ENCODE measurements at regions not wholly inside any gene's neighbourhood (a gene's known extent, or its start where the extent isn't known, plus 50 kb on each side); places are given as distances from the start of the nearest gene placed in this dataset.

GRCh38 chr10:130243015-130243414, 106.8 kb downstream of the GLRX3 start:
- WGBS, 2 donors: 71 to 77% methylated on average over 3 of the region's 3 CpGs
- no peak overlapping the region for H3K27ac ChIP-seq
- intact Hi-C loops (cut with DNase I): no loop called here
- no peaks in the 10 kb centered on the region for H3K27me3 ChIP-seq
- no peak overlapping the region for H3K4me3 ChIP-seq
- no peaks in the 10 kb centered on the region for H3K36me3 ChIP-seq
- TF ChIP-seq POLR2A (IDR thresholded peaks at IDR 0.05) (no peak), CTCF (IDR thresholded peaks at IDR 0.05) (no peak)
- peaks cover 0 to 20% (median 0%) of the 10 kb centered on the region in 3 donors for H3K9me3 ChIP-seq
- H3K4me1 ChIP-seq: no peaks in the 10 kb centered on the region
- no peak for DNase-seq

- Histone ChIP-seq H3K27ac (no peak overlapping the region), H3K27me3 (no peaks in the 10 kb centered on the region), H3K4me1 (no peaks in the 10 kb centered on the region), H3K4me3 (no peak overlapping the region), H3K36me3 (no peaks in the 10 kb centered on the region), H3K9me3 (peaks cover 0 to 20% (median 0%) of the 10 kb centered on the region in 3 donors)
- no peak for DNase-seq
- intact Hi-C loops (cut with DNase I): no loop called here
- no peak for TF ChIP-seq POLR2A (IDR thresholded peaks at IDR 0.05)
- TF ChIP-seq CTCF (IDR thresholded peaks at IDR 0.05): no peak
- 80 to 85% methylated on average over 14 to 15 of the region's 16 CpGs for WGBS, 2 donors
Measured at GRCh38 chr10:130244031-130244927, 108.1 kb downstream of the GLRX3 start.

GRCh38 chr10:130244928-130245495, 108.8 kb downstream of the GLRX3 start:
- H3K27me3 ChIP-seq: no peaks in the 10 kb centered on the region
- DNase-seq: no peak
- no peak overlapping the region for H3K4me3 ChIP-seq
- no peak for TF ChIP-seq CTCF (IDR thresholded peaks at IDR 0.05)
- no peak for TF ChIP-seq POLR2A (IDR thresholded peaks at IDR 0.05)
- no peaks in the 10 kb centered on the region for H3K36me3 ChIP-seq
- no peak overlapping the region for H3K27ac ChIP-seq
- peaks cover 0 to 20% (median 0%) of the 10 kb centered on the region in 3 donors for H3K9me3 ChIP-seq
- H3K4me1 ChIP-seq: no peaks in the 10 kb centered on the region
- 55 to 69% methylated on average over 5 of the region's 8 CpGs for WGBS, 2 donors
- intact Hi-C loops (cut with DNase I): no loop called here

- Histone ChIP-seq H3K36me3 (no peaks in the 10 kb centered on the region), H3K4me1 (no peaks in the 10 kb centered on the region), H3K4me3 (no peak overlapping the region), H3K9me3 (peaks cover 0 to 15% (median 0%) of the 10 kb centered on the region in 3 donors), H3K27ac (no peak overlapping the region), H3K27me3 (no peaks in the 10 kb centered on the region)
- TF ChIP-seq POLR2A (IDR thresholded peaks at IDR 0.05) (no peak), CTCF (IDR thresholded peaks at IDR 0.05) (no peak)
- WGBS, 2 donors: 91 to 94% methylated on average over 2 to 4 of the region's 4 CpGs
- intact Hi-C loops (cut with DNase I): no loop called here
- no peak for DNase-seq
Measured at GRCh38 chr10:130246113-130246512, 109.9 kb downstream of the GLRX3 start.

GRCh38 chr10:130250127-130250526, 113.9 kb downstream of the GLRX3 start:
- WGBS, 2 donors: 71% methylated on average over 3 of the region's 3 CpGs
- Histone ChIP-seq H3K4me1 (no peaks in the 10 kb centered on the region), H3K27me3 (no peaks in the 10 kb centered on the region), H3K36me3 (no peaks in the 10 kb centered on the region), H3K27ac (no peak overlapping the region), H3K9me3 (peaks cover 0 to 7% (median 0%) of the 10 kb centered on the region in 3 donors), H3K4me3 (no peak overlapping the region)
- DNase-seq: no peak
- intact Hi-C loops (cut with DNase I): no loop called here
- TF ChIP-seq CTCF (IDR thresholded peaks at IDR 0.05) (no peak), POLR2A (IDR thresholded peaks at IDR 0.05) (no peak)
